ACC112 (cell line): ENCODE measurements at regions not wholly inside any gene's neighbourhood (a gene's known extent, or its start where the extent isn't known, plus 50 kb on each side); places are given as distances from the start of the nearest gene placed in this dataset.

Experiments used
- H2AFZ ChIP-seq: fragments of 200-600 bp; sonication (generic); one replicate; pipeline ENCODE4 v1.6.0; 2017; ENCODE audit warnings: antibody characterized with exemption, low read length; ENCODE audit not compliant: unreplicated experiment
- H3K27ac ChIP-seq: fragments of 200-600 bp; sonication (generic); 2 replicates; pipeline ENCODE4 v1.5.1; 2014; ENCODE audit warnings: low read depth, mild to moderate bottlenecking, antibody characterized with exemption, low read length, moderate library complexity
- H3K27me3 ChIP-seq: fragments of 200-600 bp; sonication (generic); 2 replicates; pipeline ENCODE4 v1.6.1; 2014; ENCODE audit warnings: mild to moderate bottlenecking, antibody characterized with exemption, low read length, moderate library complexity, mixed read lengths; ENCODE audit not compliant: insufficient read depth
- H3K36me3 ChIP-seq: fragments of 200-600 bp; sonication (generic); 2 replicates; pipeline ENCODE4 v1.6.1; 2016; ENCODE audit warnings: mild to moderate bottlenecking, antibody characterized with exemption, low read length, moderate library complexity, mixed read lengths; ENCODE audit not compliant: insufficient read depth
- H3K4me1 ChIP-seq: fragments of 200-600 bp; sonication (generic); one replicate; pipeline ENCODE4 v1.6.1; 2016; ENCODE audit warnings: low read length, mixed read lengths; ENCODE audit not compliant: insufficient read depth, unreplicated experiment, control insufficient read depth
- H3K4me3 ChIP-seq: fragments of 200-600 bp; sonication (generic); 2 replicates; pipeline ENCODE4 v1.5.1; 2014; ENCODE audit warnings: mild to moderate bottlenecking, low read depth, low read length
- H3K79me2 ChIP-seq: fragments of 200-600 bp; sonication (generic); one replicate; pipeline ENCODE4 v1.6.0; 2016; ENCODE audit warnings: low read length; ENCODE audit not compliant: control insufficient read depth, unreplicated experiment, insufficient read depth

GRCh38 chr4:175451238-175451965 lies 360.7 kb downstream of the GPM6A start:
- no peak overlapping the region for H3K4me3 ChIP-seq
- H3K27ac ChIP-seq: no peak overlapping the region
- no peaks in the 10 kb centered on the region for H3K36me3 ChIP-seq
- no peak overlapping the region for H2AFZ ChIP-seq
- peaks cover 4% of the 10 kb centered on the region for H3K4me1 ChIP-seq
- H3K27me3 ChIP-seq: no peaks in the 10 kb centered on the region
- H3K79me2 ChIP-seq: no peaks in the 10 kb centered on the region

- peaks cover 4% of the 10 kb centered on the region for H3K4me1 ChIP-seq
- no peaks in the 10 kb centered on the region for H3K36me3 ChIP-seq
- no peaks in the 10 kb centered on the region for H3K79me2 ChIP-seq
- no peaks in the 10 kb centered on the region for H3K27me3 ChIP-seq
- H3K4me3 ChIP-seq: no peak overlapping the region
- H3K27ac ChIP-seq: no peak overlapping the region
- H2AFZ ChIP-seq: no peak overlapping the region
These were observed 358.6 kb downstream of the GPM6A start for GRCh38 chr4:175453456-175453855.

- H3K79me2 ChIP-seq: no peaks in the 10 kb centered on the region
- H2AFZ ChIP-seq: no peak overlapping the region
- peaks cover 19% of the 10 kb centered on the region for H3K4me1 ChIP-seq
- H3K36me3 ChIP-seq: no peaks in the 10 kb centered on the region
- H3K27ac ChIP-seq: no peak overlapping the region
- H3K4me3 ChIP-seq: no peak overlapping the region
- no peaks in the 10 kb centered on the region for H3K27me3 ChIP-seq
These were observed 355.9 kb downstream of the GPM6A start for GRCh38 chr4:175456131-175456530.

GRCh38 chr4:175457956-175458355 lies 354.1 kb downstream of the GPM6A start:
- H2AFZ ChIP-seq: no peak overlapping the region
- H3K27ac ChIP-seq: no peak overlapping the region
- H3K79me2 ChIP-seq: no peaks in the 10 kb centered on the region
- H3K36me3 ChIP-seq: no peaks in the 10 kb centered on the region
- H3K4me3 ChIP-seq: no peak overlapping the region
- H3K27me3 ChIP-seq: no peaks in the 10 kb centered on the region
- H3K4me1 ChIP-seq: peaks cover 19% of the 10 kb centered on the region

GRCh38 chr4:175459571-175459970 lies 352.5 kb downstream of the GPM6A start:
- Histone ChIP-seq H3K36me3 (no peaks in the 10 kb centered on the region), H2AFZ (peak overlapping the region; percentile 4), H3K27ac (peak overlapping the region; percentile 27; the same call in 1 of the 2 replicates), H3K79me2 (no peaks in the 10 kb centered on the region), H3K4me3 (peak overlapping the region; percentile 1; the same call in 1 of the 2 replicates), H3K27me3 (no peaks in the 10 kb centered on the region), H3K4me1 (peaks cover 19% of the 10 kb centered on the region)

- H3K4me1 ChIP-seq: peaks cover 19% of the 10 kb centered on the region
- H3K36me3 ChIP-seq: no peaks in the 10 kb centered on the region
- H3K4me3 ChIP-seq: no peak overlapping the region
- H2AFZ ChIP-seq: no peak overlapping the region
- no peaks in the 10 kb centered on the region for H3K79me2 ChIP-seq
- no peaks in the 10 kb centered on the region for H3K27me3 ChIP-seq
- H3K27ac ChIP-seq: no peak overlapping the region
These were observed 351.6 kb downstream of the GPM6A start for GRCh38 chr4:175460414-175460813.

- H2AFZ ChIP-seq: peak overlapping the region; percentile 97
These were observed 342.6 kb downstream of the GPM6A start for GRCh38 chr4:175469514-175469913.

GRCh38 chr4:175470131-175470530 lies 341.9 kb downstream of the GPM6A start:
- Histone ChIP-seq H3K27me3 (no peaks in the 10 kb centered on the region), H2AFZ (peak overlapping the region; percentile 97), H3K4me1 (peaks cover 17% of the 10 kb centered on the region), H3K79me2 (no peaks in the 10 kb centered on the region), H3K4me3 (peak overlapping the region; percentile 14; the same call in 1 of the 2 replicates), H3K27ac (peak overlapping the region; percentile 66), H3K36me3 (no peaks in the 10 kb centered on the region)

More at GRCh38 chr4:175469514-175469913, 342.6 kb downstream of the GPM6A start:
- Histone ChIP-seq H3K4me3 (no peak overlapping the region), H3K27me3 (no peaks in the 10 kb centered on the region), H3K27ac (peak overlapping the region; percentile 66), H3K36me3 (no peaks in the 10 kb centered on the region), H3K4me1 (peaks cover 17% of the 10 kb centered on the region), H3K79me2 (no peaks in the 10 kb centered on the region)

GRCh38 chr4:175480404-175480803 lies 331.7 kb downstream of the GPM6A start:
- no peaks in the 10 kb centered on the region for H3K4me1 ChIP-seq
- no peak overlapping the region for H3K4me3 ChIP-seq
- no peak overlapping the region for H2AFZ ChIP-seq
- no peaks in the 10 kb centered on the region for H3K79me2 ChIP-seq
- no peaks in the 10 kb centered on the region for H3K27me3 ChIP-seq
- no peaks in the 10 kb centered on the region for H3K36me3 ChIP-seq
- H3K27ac ChIP-seq: no peak overlapping the region

- H3K36me3 ChIP-seq: no peaks in the 10 kb centered on the region
- H3K4me3 ChIP-seq: no peak overlapping the region
- no peaks in the 10 kb centered on the region for H3K27me3 ChIP-seq
- H3K27ac ChIP-seq: no peak overlapping the region
- no peaks in the 10 kb centered on the region for H3K79me2 ChIP-seq
- H2AFZ ChIP-seq: no peak overlapping the region
- no peaks in the 10 kb centered on the region for H3K4me1 ChIP-seq
These were observed 312.2 kb downstream of the GPM6A start for GRCh38 chr4:175499735-175500352.

GRCh38 chr4:175504318-175504717 lies 307.7 kb downstream of the GPM6A start:
- Histone ChIP-seq H3K4me1 (no peaks in the 10 kb centered on the region), H3K27me3 (no peaks in the 10 kb centered on the region), H2AFZ (no peak overlapping the region), H3K36me3 (no peaks in the 10 kb centered on the region), H3K27ac (no peak overlapping the region), H3K79me2 (no peaks in the 10 kb centered on the region), H3K4me3 (no peak overlapping the region)
